ENCODE measurements at regions not wholly inside any gene's neighbourhood (a gene's known extent, or its start where the extent isn't known, plus 50 kb on each side); places are given as distances from the start of the nearest gene placed in this dataset.

DNA sequence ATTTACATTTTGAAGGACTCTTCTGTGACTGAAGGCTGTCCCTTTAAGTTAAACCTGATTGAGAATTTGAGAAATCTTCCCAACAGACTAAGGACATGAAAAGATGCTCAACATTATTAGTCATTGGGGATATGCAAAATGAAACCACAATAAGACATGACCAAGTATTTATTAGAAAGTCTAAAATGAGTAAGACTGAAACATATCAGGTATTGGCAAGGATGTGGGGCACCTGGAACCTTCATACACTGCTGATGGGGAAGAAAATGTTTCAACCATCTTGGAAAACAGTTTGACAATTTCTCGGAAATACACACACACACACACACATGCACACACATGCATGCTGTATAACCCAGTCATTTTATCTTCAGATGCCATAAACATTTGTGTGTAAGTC lies 132.1 kb upstream of the CDK6 start:
- TF ChIP-seq, protein P1, sequence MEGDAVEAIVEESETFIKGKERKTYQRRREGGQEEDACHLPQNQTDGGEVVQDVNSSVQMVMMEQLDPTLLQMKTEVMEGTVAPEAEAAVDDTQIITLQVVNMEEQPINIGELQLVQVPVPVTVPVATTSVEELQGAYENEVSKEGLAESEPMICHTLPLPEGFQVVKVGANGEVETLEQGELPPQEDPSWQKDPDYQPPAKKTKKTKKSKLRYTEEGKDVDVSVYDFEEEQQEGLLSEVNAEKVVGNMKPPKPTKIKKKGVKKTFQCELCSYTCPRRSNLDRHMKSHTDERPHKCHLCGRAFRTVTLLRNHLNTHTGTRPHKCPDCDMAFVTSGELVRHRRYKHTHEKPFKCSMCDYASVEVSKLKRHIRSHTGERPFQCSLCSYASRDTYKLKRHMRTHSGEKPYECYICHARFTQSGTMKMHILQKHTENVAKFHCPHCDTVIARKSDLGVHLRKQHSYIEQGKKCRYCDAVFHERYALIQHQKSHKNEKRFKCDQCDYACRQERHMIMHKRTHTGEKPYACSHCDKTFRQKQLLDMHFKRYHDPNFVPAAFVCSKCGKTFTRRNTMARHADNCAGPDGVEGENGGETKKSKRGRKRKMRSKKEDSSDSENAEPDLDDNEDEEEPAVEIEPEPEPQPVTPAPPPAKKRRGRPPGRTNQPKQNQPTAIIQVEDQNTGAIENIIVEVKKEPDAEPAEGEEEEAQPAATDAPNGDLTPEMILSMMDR (IDR thresholded peaks at IDR 0.05 in 8 of 11, conservative IDR thresholded peaks at IDR 0.05 in 3 of 11), result no peak
- TF ChIP-seq POLR2AphosphoS5 (IDR thresholded peaks at IDR 0.05) (no peak), POLR2A (IDR thresholded peaks at IDR 0.05) (no peak)
